ENCODE measurements at regions not wholly inside any gene's neighbourhood (a gene's known extent, or its start where the extent isn't known, plus 50 kb on each side); places are given as distances from the start of the nearest gene placed in this dataset.

DNA sequence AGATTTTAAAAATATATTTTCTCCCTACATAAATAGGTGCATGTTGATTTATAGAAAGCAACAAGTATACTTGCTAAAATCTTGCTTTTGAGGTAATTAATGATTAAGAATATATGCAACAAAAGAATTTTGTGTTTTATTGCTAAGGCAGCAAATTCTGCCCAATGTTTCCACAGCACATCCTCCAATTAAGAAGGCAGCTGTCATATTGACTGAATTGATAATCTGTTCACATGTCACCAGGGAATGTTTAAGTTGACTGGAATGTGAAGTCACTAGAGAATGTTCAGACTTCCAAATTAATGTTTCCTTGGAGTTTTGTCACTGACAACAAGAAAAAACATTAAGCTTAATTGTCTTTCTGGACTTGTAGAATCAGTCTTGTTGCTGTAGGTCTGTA, 1602.7 kb upstream of the SLC39A10 start:
- no peak for TF ChIP-seq FOXK2 (IDR thresholded peaks at IDR 0.05)
- no peak for TF ChIP-seq STAT3 (IDR thresholded peaks at IDR 0.05; ENCODE audit: low read depth, low read length)
- no peak for TF ChIP-seq TAF1 (IDR thresholded peaks at IDR 0.05; ENCODE audit: borderline replicate concordance, low read depth, low read length)
- TF ChIP-seq RBBP5 (conservative IDR thresholded peaks at IDR 0.05) = no peak
- TF ChIP-seq SUZ12 (IDR thresholded peaks at IDR 0.05; ENCODE audit: unreplicated experiment) = no peak
- TF ChIP-seq, protein P1, sequence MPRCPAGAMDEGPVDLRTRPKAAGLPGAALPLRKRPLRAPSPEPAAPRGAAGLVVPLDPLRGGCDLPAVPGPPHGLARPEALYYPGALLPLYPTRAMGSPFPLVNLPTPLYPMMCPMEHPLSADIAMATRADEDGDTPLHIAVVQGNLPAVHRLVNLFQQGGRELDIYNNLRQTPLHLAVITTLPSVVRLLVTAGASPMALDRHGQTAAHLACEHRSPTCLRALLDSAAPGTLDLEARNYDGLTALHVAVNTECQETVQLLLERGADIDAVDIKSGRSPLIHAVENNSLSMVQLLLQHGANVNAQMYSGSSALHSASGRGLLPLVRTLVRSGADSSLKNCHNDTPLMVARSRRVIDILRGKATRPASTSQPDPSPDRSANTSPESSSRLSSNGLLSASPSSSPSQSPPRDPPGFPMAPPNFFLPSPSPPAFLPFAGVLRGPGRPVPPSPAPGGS (IDR thresholded peaks at IDR 0.05; ENCODE audit: borderline replicate concordance, insufficient read depth, low read depth, low read length, poor library complexity, severe bottlenecking) = no peak
- TF ChIP-seq RB1 (IDR thresholded peaks at IDR 0.05; ENCODE audit: borderline replicate concordance) = no peak
- TF ChIP-seq RCOR1 (conservative IDR thresholded peaks at IDR 0.05; ENCODE audit: low read depth, low read length) = no peak
- TF ChIP-seq WRNIP1 (IDR thresholded peaks at IDR 0.05; ENCODE audit: borderline replicate concordance, low read depth, low read length) = no peak
- no peak for TF ChIP-seq ATF2 (IDR thresholded peaks at IDR 0.05; ENCODE audit: low read length)
- no peak for TF ChIP-seq ETV6 (conservative IDR thresholded peaks at IDR 0.05 in 1 of 2, IDR thresholded peaks at IDR 0.05 in 1 of 2; ENCODE audit: borderline replicate concordance in 1 of 2, low read depth in 1 of 2)
- Histone ChIP-seq H3K4me2 (ENCODE audit: control insufficient read depth, insufficient read depth) (no peak overlapping the region), H4K20me1 (ENCODE audit: control insufficient read depth, insufficient read depth) (no peaks in the 10 kb centered on the region), H3K9me3 (replicated peaks; ENCODE audit: control insufficient read depth, insufficient read depth, low read length) (no peaks in the 10 kb centered on the region), H3K9ac (ENCODE audit: control insufficient read depth, insufficient read depth, low read length) (no peak overlapping the region), H3K4me1 (ENCODE audit: control insufficient read depth, insufficient read depth, low read length) (no peaks in the 10 kb centered on the region), H3K36me3 (ENCODE audit: control insufficient read depth in 2 of 2, insufficient read depth in 2 of 2, low read length in 1 of 2) (no peaks in the 10 kb centered on the region), H3K27me3 (replicated peaks in 1 of 2; ENCODE audit: control insufficient read depth in 2 of 2, insufficient read depth in 2 of 2, low read length in 1 of 2) (no peaks in the 10 kb centered on the region), H3K4me3 (no peak overlapping the region), H2AFZ (ENCODE audit: control insufficient read depth, low read depth, low read length) (no peak overlapping the region), H3K27ac (ENCODE audit: control insufficient read depth, insufficient read depth) (no peak overlapping the region), H3K79me2 (ENCODE audit: control insufficient read depth, insufficient read depth, low read length) (no peaks in the 10 kb centered on the region)
- BruUV-seq (replicated peaks) = no TSS peak
- in situ Hi-C loops (cut with MboI) = no loop called here
- DNase-seq (ENCODE audit: low read depth, low spot score) (no peak), FAIRE-seq (no peak), ATAC-seq (no peak)
- CTCF ChIA-PET = no interaction called here
- POLR2A ChIA-PET = no interaction called here
- RAD21 ChIA-PET (ENCODE audit: unreplicated experiment) = no interaction called here
- intact Hi-C loops (cut with micrococcal nuclease; ENCODE audit: unreplicated experiment) = no loop called here
- SMC1A ChIA-PET (ENCODE audit: uncharacterized antibody, unreplicated experiment) = no interaction called here

Data from GM12878 (cell line).